HCT116 (cell line): ENCODE measurements at regions not wholly inside any gene's neighbourhood (a gene's known extent, or its start where the extent isn't known, plus 50 kb on each side); places are given as distances from the start of the nearest gene placed in this dataset.

ENCODE experiments used
- ATAC-seq: fragments of 200-7000 bp; cut with Tn5 transposase; 2 replicates; pipeline ENCODE4 v1.9.1; 2020; ENCODE audit warnings: mild to moderate bottlenecking, moderate library complexity
- BruUV-seq: library from RNA; stranded (reverse); fragments of 400-500 nt; replicated peaks from 2 replicates; lab custom pipeline; 2021; lab: Mats Ljungman, UMichigan
- CTCF ChIA-PET: fragments of 300-600 bp; sonication (Branson Sonifier 250); formaldehyde crosslinking; loops from one replicate; lab custom pipeline; 2021; ENCODE audit warnings: antibody characterized with exemption; lab: Charles Lee
- POLR2A ChIA-PET: fragments of 300-600, 350-600 bp; sonication (Branson Sonifier 250); formaldehyde crosslinking; loops from one replicate; lab custom pipeline; 2021; ENCODE audit warnings: antibody characterized with exemption; lab: Charles Lee
- RAD21 ChIA-PET, 2 experiments: fragments of 300-600 bp; sonication (Branson Sonifier 250); formaldehyde crosslinking; loops; one replicate each; lab custom pipeline; 2023; ENCODE audit warnings: low total read pairs in 2 of 2; ENCODE audit not compliant: uncharacterized antibody in 2 of 2, unreplicated experiment in 2 of 2, low non-redundant PET in 1 of 2; lab: Charles Lee
- DNase-seq: peaks from one replicate; pipeline ENCODE4 v3.0.0-alpha.2; 2010; ENCODE audit warnings: low read depth, low spot score
- H2AFZ ChIP-seq: fragments of 200-600 bp; shearing (Covaris generic), sonication (generic); 2 replicates; pipeline ENCODE4 v1.6.1; 2017; ENCODE audit warnings: low read depth, mixed run types, mixed read lengths, antibody characterized with exemption, low read length; ENCODE audit not compliant: poor library complexity, severe bottlenecking
- H3K27ac ChIP-seq: 2 replicates; pipeline ENCODE4 v1.5.1; 2012; ENCODE audit warnings: low read depth, low read length
- H3K27me3 ChIP-seq: fragments of 200-600 bp; sonication (generic); 2 replicates; pipeline ENCODE4 v1.6.1; 2016; ENCODE audit warnings: mixed run types, low read length, mixed read lengths; ENCODE audit not compliant: insufficient read depth
- H3K36me3 ChIP-seq, 2 experiments: fragments of 200-500 bp in 1 of 2; fragments of 200-600 bp in 1 of 2; sonication (Bioruptor generic) in 1 of 2; sonication (generic) in 1 of 2; 2 replicates each; pipeline versions ENCODE4 v1.5.1 to v1.6.1; 2014 to 2016; ENCODE audit warnings: low read length in 2 of 2, inconsistent platforms in 1 of 2, mixed read lengths in 1 of 2, mixed run types in 1 of 2; ENCODE audit not compliant: insufficient read depth in 2 of 2, control insufficient read depth in 1 of 2
- H3K4me1 ChIP-seq, 2 experiments: fragments of 200-600 bp in 1 of 2; sonication (generic) in 1 of 2; 2 replicates each; pipeline versions ENCODE4 v1.5.1 to v1.6.1; 2012 to 2017; ENCODE audit warnings: low read length in 2 of 2, inconsistent platforms in 1 of 2, mild to moderate bottlenecking in 1 of 2, mixed read lengths in 1 of 2, mixed run types in 1 of 2, moderate library complexity in 1 of 2; ENCODE audit not compliant: insufficient read depth in 2 of 2, control insufficient read depth in 1 of 2
- H3K4me2 ChIP-seq: fragments of 200-600 bp; sonication (generic); 2 replicates; pipeline ENCODE4 v1.6.1; 2017; ENCODE audit warnings: mixed run types, low read length, mixed read lengths
- H3K4me3 ChIP-seq, 2 experiments: fragments of 200-600 bp in 1 of 2; sonication (generic) in 1 of 2; replicated peaks in 1 of 2; 2 replicates each; pipeline ENCODE4 v1.5.1; 2011 to 2016; ENCODE audit warnings: low read length in 2 of 2, control low read depth in 1 of 2, low read depth in 1 of 2, mild to moderate bottlenecking in 1 of 2, mixed read lengths in 1 of 2, mixed run types in 1 of 2
- H3K79me2 ChIP-seq: fragments of 200-600 bp; sonication (generic); 2 replicates; pipeline ENCODE4 v1.6.1; 2017; ENCODE audit warnings: mild to moderate bottlenecking, mixed run types, low read length, moderate library complexity, mixed read lengths; ENCODE audit not compliant: insufficient read depth
- H3K9ac ChIP-seq: fragments of 200-600 bp; sonication (generic); 2 replicates; pipeline ENCODE4 v1.6.1; 2016; ENCODE audit warnings: low read length, mixed read lengths
- H3K9me2 ChIP-seq: fragments of 200-600 bp; sonication (generic), shearing (Covaris generic); 2 replicates; pipeline ENCODE4 v1.6.1; 2017; ENCODE audit warnings: mixed run types, mild to moderate bottlenecking, moderate library complexity; ENCODE audit not compliant: insufficient read depth
- H3K9me3 ChIP-seq, 2 experiments: fragments of 200-500 bp in 1 of 2; fragments of 200-600 bp in 1 of 2; sonication (Bioruptor generic) in 1 of 2; sonication (generic) in 1 of 2; 2 replicates each; pipeline ENCODE4 v1.6.1; 2014 to 2017; ENCODE audit warnings: low read length in 2 of 2, mixed read lengths in 2 of 2, inconsistent platforms in 1 of 2, low read depth in 1 of 2, mild to moderate bottlenecking in 1 of 2, mixed run types in 1 of 2, moderate library complexity in 1 of 2; ENCODE audit not compliant: control insufficient read depth in 1 of 2, insufficient read depth in 1 of 2
- H4K20me1 ChIP-seq: fragments of 200-600 bp; sonication (generic), shearing (Covaris generic); 2 replicates; pipeline ENCODE4 v1.6.1; 2017; ENCODE audit warnings: mixed run types, mild to moderate bottlenecking, moderate library complexity; ENCODE audit not compliant: insufficient read depth
- CBX3 ChIP-seq: IDR thresholded peaks from 2 replicates; pipeline ENCODE4 v1.6.1; 2012; ENCODE audit warnings: low read depth
- CEBPB ChIP-seq: IDR thresholded peaks from 2 replicates; pipeline ENCODE4 v1.6.1; 2012; ENCODE audit warnings: low read depth
- CTCF ChIP-seq, 3 experiments: fragments of 200-600 bp in 1 of 3; sonication (generic) in 1 of 3; IDR thresholded peaks in 2 of 3; conservative IDR thresholded peaks in 1 of 3; 2 replicates each; pipeline ENCODE4 v1.5.1; 2012 to 2017; ENCODE audit warnings: low read depth in 2 of 3, low read length in 2 of 3, antibody characterized with exemption in 1 of 3, borderline replicate concordance in 1 of 3, control low read depth in 1 of 3, mild to moderate bottlenecking in 1 of 3, mixed read lengths in 1 of 3, mixed run types in 1 of 3, moderate library complexity in 1 of 3; ENCODE audit not compliant: insufficient read depth in 1 of 3
- EGR1 ChIP-seq: IDR thresholded peaks from 2 replicates; pipeline ENCODE4 v1.6.1; 2012; ENCODE audit warnings: low read depth
- ELF1 ChIP-seq: IDR thresholded peaks from 2 replicates; pipeline ENCODE4 v1.6.1; 2012; ENCODE audit warnings: low read depth, borderline replicate concordance
- EZH2 ChIP-seq: fragments of 200-600 bp; sonication (generic); IDR thresholded peaks from 2 replicates; pipeline ENCODE4 v1.6.1; 2017; ENCODE audit warnings: antibody characterized with exemption, mixed run types
- FOSL1 ChIP-seq: IDR thresholded peaks from 2 replicates; pipeline ENCODE4 v1.6.1; 2012; ENCODE audit warnings: low read depth
- JUND ChIP-seq: IDR thresholded peaks from 2 replicates; pipeline ENCODE4 v1.6.1; 2012
- MAX ChIP-seq: IDR thresholded peaks from 2 replicates; pipeline ENCODE4 v1.6.1; 2012
- POLR2A ChIP-seq: IDR thresholded peaks from 2 replicates; pipeline ENCODE4 v1.7.0; 2011; ENCODE audit warnings: borderline replicate concordance; ENCODE audit not compliant: insufficient read depth, insufficient read length; ENCODE audit errors: extremely low read depth
- RAD21 ChIP-seq: IDR thresholded peaks from 2 replicates; pipeline ENCODE4 v1.6.1; 2012; ENCODE audit warnings: low read depth, mild to moderate bottlenecking
- REST ChIP-seq: IDR thresholded peaks from 2 replicates; pipeline ENCODE4 v1.6.1; 2012; ENCODE audit warnings: low read depth
- TCF7L2 ChIP-seq: IDR thresholded peaks from 2 replicates; pipeline ENCODE4 v1.7.0; 2011; ENCODE audit warnings: borderline replicate concordance, inconsistent platforms; ENCODE audit not compliant: insufficient read depth, insufficient read length; ENCODE audit errors: extremely low read depth
- ZFX ChIP-seq: fragments of 450-650 bp; IDR thresholded peaks from 2 replicates; pipeline ENCODE4 v1.6.1; 2017
- ZNF274 ChIP-seq: fragments of 200-500 bp; sonication (Bioruptor generic); IDR thresholded peaks from 2 replicates; pipeline ENCODE4 v1.6.1; 2014; ENCODE audit warnings: mild to moderate bottlenecking, low read depth, low read length, inconsistent platforms
- intact Hi-C: fragments of 100-400 bp; cut with micrococcal nuclease; formaldehyde crosslinking; loops from 2 replicates; pipeline ENCODE4 v1.10.0; 2022

- no peak for TF ChIP-seq CEBPB
- TF ChIP-seq, all 23 proteins: peak for 0
- ChIA-PET POLR2A (no interaction called here), CTCF (no interaction called here), RAD21 (no interaction called here)
- intact Hi-C loops, result no loop called here
- H3K4me1 ChIP-seq, result peaks cover 16 to 38% of the 10 kb centered on the region in 2 experiments
- H3K27me3 ChIP-seq, result 0 out of 2 replicates have a peak, but pooled peaks cover 8% of the 10 kb centered on the region
- no TSS peak for BruUV-seq
- DNase-seq (no peak), ATAC-seq (no peak)
- no peaks in the 10 kb centered on the region for H4K20me1 ChIP-seq
- no peaks in the 10 kb centered on the region for H3K36me3 ChIP-seq
- H2AFZ ChIP-seq, result no peak overlapping the region
- H3K9me3 ChIP-seq, result no peaks in the 10 kb centered on the region
- no peak overlapping the region for H3K4me2 ChIP-seq
- no peak overlapping the region for H3K4me3 ChIP-seq
- H3K9ac ChIP-seq, result no peak overlapping the region
- H3K27ac ChIP-seq, result no peak overlapping the region
- no peaks in the 10 kb centered on the region for H3K9me2 ChIP-seq
- H3K79me2 ChIP-seq, result no peaks in the 10 kb centered on the region
These were observed 116.3 kb upstream of the CXCR4 start for GRCh38 chr2:136234261-136234660.

GRCh38 chr2:136233298-136233697 lies 115.3 kb upstream of the CXCR4 start:
- H3K9ac ChIP-seq, result no peak overlapping the region
- peaks cover 16 to 29% of the 10 kb centered on the region in 2 experiments for H3K4me1 ChIP-seq
- DNase-seq, result no peak
- H3K27ac ChIP-seq, result no peak overlapping the region
- POLR2A ChIA-PET, result no interaction called here
- H3K79me2 ChIP-seq, result no peaks in the 10 kb centered on the region
- BruUV-seq, result no TSS peak
- no peaks in the 10 kb centered on the region for H4K20me1 ChIP-seq
- H3K4me3 ChIP-seq, result no peak overlapping the region
- intact Hi-C loops, result no loop called here
- TF ChIP-seq EZH2 (no peak), MAX (no peak), CTCF (IDR thresholded peaks at IDR 0.05 in 2 of 3, conservative IDR thresholded peaks at IDR 0.05 in 1 of 3; ENCODE audit: borderline replicate concordance in 1 of 3, insufficient read depth in 1 of 3, low read depth in 2 of 3, low read length in 2 of 3) (no peak), JUND (no peak), CEBPB (no peak), ZFX (no peak), TCF7L2 (no peak), REST (no peak), ZNF274 (no peak), FOSL1 (no peak), CBX3 (no peak), POLR2A (no peak), ELF1 (no peak), RAD21 (no peak), EGR1 (no peak)
- H2AFZ ChIP-seq, result no peak overlapping the region
- H3K9me3 ChIP-seq, result no peaks in the 10 kb centered on the region
- H3K4me2 ChIP-seq, result no peak overlapping the region
- CTCF ChIA-PET, result no interaction called here
- no peaks in the 10 kb centered on the region for H3K36me3 ChIP-seq
- H3K27me3 ChIP-seq, result 0 out of 2 replicates have a peak, but pooled peaks cover 8% of the 10 kb centered on the region
- RAD21 ChIA-PET, result no interaction called here
- no peaks in the 10 kb centered on the region for H3K9me2 ChIP-seq
- ATAC-seq, result no peak
